Activated gamma-delta T cell (primary cell): ENCODE measurements at regions not wholly inside any gene's neighbourhood (a gene's known extent, or its start where the extent isn't known, plus 50 kb on each side); places are given as distances from the start of the nearest gene placed in this dataset.

Source experiments
- DNase-seq: peaks from one replicate; lab custom pipeline; 2025; lab: John Stamatoyannopoulos, UW

GRCh38 chr6:105494688-105495087, 91.8 kb upstream of the PREP start:
- DNase-seq: no peak

GRCh38 chr6:105493736-105494135, 90.9 kb upstream of the PREP start:
- no peak for DNase-seq

- no peak for DNase-seq
Measured at GRCh38 chr6:105492706-105493673, 90.1 kb upstream of the PREP start.

GRCh38 chr6:105489216-105489530, 86.3 kb upstream of the PREP start:
- DNase-seq: no peak

GRCh38 chr6:105488516-105489215, 85.8 kb upstream of the PREP start:
- no peak for DNase-seq

GRCh38 chr6:105487040-105487790, 84.3 kb upstream of the PREP start:
- DNase-seq: no peak

- DNase-seq: no peak
Measured at GRCh38 chr6:105485456-105485855, 82.6 kb upstream of the PREP start.

- DNase-seq: no peak
Measured at GRCh38 chr6:105484238-105485161, 81.6 kb upstream of the PREP start.

GRCh38 chr6:105483492-105483891, 80.6 kb upstream of the PREP start:
- DNase-seq: no peak

- DNase-seq: no peak
Measured at GRCh38 chr6:105482921-105483320, 80.0 kb upstream of the PREP start.

GRCh38 chr6:105482227-105482844, 79.5 kb upstream of the PREP start:
- DNase-seq: no peak

- DNase-seq: no peak
Measured at GRCh38 chr6:105476978-105477377, 74.1 kb upstream of the PREP start.

GRCh38 chr6:105474234-105474633, 71.4 kb upstream of the PREP start:
- DNase-seq: no peak

- DNase-seq: no peak
Measured at GRCh38 chr6:105469946-105470345, 67.1 kb upstream of the PREP start.

- no peak for DNase-seq
Measured at GRCh38 chr6:105468850-105469249, 66.0 kb upstream of the PREP start.

- no peak for DNase-seq
Measured at GRCh38 chr6:105460860-105461259, 58.0 kb upstream of the PREP start.

- no peak for DNase-seq
Measured at GRCh38 chr6:105459864-105460263, 57.0 kb upstream of the PREP start.

- DNase-seq: no peak
Measured at GRCh38 chr6:105459049-105459448, 56.2 kb upstream of the PREP start.

- no peak for DNase-seq
Measured at GRCh38 chr6:105458551-105458950, 55.7 kb upstream of the PREP start.

GRCh38 chr6:105458084-105458483, 55.2 kb upstream of the PREP start:
- no peak for DNase-seq

GRCh38 chr6:105453968-105454367, 51.1 kb upstream of the PREP start:
- DNase-seq: no peak
